Lower leg skin (tissue), 3 donors: ENCODE measurements at regions not wholly inside any gene's neighbourhood (a gene's known extent, or its start where the extent isn't known, plus 50 kb on each side); places are given as distances from the start of the nearest gene placed in this dataset.

ENCODE experiments used
- POLR2A ChIP-seq, 2 donors: fragments of 450-650 bp; IDR thresholded peaks; one replicate each; pipeline ENCODE4 v1.6.1; 2016 to 2017; ENCODE audit warnings: antibody characterized with exemption in 2 of 2, mild to moderate bottlenecking in 1 of 2, moderate library complexity in 1 of 2
- TF ChIP-seq, protein P1 (sequence below), 3 donors: fragments of 450-650 bp; IDR thresholded peaks; one replicate each; pipeline ENCODE4 v1.5.1; 2016; ENCODE audit warnings: antibody characterized with exemption in 3 of 3, mild to moderate bottlenecking in 3 of 3, moderate library complexity in 2 of 3

DNA sequence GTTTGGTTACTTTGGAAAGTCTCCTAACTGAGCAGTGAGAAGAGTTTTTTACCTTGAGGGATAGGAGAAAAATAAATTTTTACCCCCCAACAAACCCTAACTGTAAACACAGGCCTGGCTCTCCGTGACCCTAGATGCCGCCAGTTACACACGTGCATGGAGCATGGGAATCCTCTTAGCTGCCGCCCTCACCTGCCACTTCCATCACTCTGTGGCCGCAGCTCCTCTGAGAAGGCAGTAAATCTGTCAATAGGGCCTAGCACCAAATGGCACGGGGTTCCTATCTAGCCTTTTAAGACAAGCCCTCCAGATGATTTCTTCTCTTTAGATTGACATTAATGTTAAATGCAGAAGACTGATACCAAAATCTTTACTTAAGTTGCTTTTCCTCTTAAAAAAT lies 330.3 kb upstream of the FAM241A start:
- TF ChIP-seq POLR2A (IDR thresholded peaks at IDR 0.05): no peak
- TF ChIP-seq, protein P1, sequence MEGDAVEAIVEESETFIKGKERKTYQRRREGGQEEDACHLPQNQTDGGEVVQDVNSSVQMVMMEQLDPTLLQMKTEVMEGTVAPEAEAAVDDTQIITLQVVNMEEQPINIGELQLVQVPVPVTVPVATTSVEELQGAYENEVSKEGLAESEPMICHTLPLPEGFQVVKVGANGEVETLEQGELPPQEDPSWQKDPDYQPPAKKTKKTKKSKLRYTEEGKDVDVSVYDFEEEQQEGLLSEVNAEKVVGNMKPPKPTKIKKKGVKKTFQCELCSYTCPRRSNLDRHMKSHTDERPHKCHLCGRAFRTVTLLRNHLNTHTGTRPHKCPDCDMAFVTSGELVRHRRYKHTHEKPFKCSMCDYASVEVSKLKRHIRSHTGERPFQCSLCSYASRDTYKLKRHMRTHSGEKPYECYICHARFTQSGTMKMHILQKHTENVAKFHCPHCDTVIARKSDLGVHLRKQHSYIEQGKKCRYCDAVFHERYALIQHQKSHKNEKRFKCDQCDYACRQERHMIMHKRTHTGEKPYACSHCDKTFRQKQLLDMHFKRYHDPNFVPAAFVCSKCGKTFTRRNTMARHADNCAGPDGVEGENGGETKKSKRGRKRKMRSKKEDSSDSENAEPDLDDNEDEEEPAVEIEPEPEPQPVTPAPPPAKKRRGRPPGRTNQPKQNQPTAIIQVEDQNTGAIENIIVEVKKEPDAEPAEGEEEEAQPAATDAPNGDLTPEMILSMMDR (IDR thresholded peaks at IDR 0.05): no peak
